ENCODE measurements at regions not wholly inside any gene's neighbourhood (a gene's known extent, or its start where the extent isn't known, plus 50 kb on each side); places are given as distances from the start of the nearest gene placed in this dataset.
"Not testable (repeated sequence)": the region's sequence is repeated elsewhere in the genome, so short reads cannot be mapped to it uniquely, and the experiment has no call there.

DNA sequence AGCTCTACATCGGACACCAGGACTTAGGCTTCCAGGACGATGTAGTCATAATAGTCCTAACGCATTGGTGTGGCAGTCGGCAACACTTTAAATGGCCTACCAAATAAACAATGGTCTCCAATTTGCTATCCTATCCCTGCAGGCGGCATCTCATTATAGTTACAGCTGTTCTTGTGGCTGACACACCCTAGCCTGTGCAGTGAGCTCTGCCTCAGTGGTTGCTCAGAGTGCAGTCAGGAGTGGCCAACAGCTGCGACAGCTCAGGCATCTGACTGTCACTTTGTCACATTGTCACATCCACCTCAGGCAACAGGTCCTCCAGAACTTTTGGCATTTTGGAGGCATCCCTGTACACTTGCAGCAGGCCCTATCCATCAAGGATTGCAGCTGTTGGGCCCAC lies 77.9 kb downstream of the OR4M2 start:
- TF ChIP-seq, protein P1, sequence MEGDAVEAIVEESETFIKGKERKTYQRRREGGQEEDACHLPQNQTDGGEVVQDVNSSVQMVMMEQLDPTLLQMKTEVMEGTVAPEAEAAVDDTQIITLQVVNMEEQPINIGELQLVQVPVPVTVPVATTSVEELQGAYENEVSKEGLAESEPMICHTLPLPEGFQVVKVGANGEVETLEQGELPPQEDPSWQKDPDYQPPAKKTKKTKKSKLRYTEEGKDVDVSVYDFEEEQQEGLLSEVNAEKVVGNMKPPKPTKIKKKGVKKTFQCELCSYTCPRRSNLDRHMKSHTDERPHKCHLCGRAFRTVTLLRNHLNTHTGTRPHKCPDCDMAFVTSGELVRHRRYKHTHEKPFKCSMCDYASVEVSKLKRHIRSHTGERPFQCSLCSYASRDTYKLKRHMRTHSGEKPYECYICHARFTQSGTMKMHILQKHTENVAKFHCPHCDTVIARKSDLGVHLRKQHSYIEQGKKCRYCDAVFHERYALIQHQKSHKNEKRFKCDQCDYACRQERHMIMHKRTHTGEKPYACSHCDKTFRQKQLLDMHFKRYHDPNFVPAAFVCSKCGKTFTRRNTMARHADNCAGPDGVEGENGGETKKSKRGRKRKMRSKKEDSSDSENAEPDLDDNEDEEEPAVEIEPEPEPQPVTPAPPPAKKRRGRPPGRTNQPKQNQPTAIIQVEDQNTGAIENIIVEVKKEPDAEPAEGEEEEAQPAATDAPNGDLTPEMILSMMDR (IDR thresholded peaks at IDR 0.05; ENCODE audit: insufficient read depth, low read length), result not testable (repeated sequence)
- not testable (repeated sequence) for TF ChIP-seq POLR2AphosphoS5 (IDR thresholded peaks at IDR 0.05; ENCODE audit: low read depth); SPI1 (IDR thresholded peaks at IDR 0.05; ENCODE audit: borderline replicate concordance, low read depth)
- TF ChIP-seq, protein P2, sequence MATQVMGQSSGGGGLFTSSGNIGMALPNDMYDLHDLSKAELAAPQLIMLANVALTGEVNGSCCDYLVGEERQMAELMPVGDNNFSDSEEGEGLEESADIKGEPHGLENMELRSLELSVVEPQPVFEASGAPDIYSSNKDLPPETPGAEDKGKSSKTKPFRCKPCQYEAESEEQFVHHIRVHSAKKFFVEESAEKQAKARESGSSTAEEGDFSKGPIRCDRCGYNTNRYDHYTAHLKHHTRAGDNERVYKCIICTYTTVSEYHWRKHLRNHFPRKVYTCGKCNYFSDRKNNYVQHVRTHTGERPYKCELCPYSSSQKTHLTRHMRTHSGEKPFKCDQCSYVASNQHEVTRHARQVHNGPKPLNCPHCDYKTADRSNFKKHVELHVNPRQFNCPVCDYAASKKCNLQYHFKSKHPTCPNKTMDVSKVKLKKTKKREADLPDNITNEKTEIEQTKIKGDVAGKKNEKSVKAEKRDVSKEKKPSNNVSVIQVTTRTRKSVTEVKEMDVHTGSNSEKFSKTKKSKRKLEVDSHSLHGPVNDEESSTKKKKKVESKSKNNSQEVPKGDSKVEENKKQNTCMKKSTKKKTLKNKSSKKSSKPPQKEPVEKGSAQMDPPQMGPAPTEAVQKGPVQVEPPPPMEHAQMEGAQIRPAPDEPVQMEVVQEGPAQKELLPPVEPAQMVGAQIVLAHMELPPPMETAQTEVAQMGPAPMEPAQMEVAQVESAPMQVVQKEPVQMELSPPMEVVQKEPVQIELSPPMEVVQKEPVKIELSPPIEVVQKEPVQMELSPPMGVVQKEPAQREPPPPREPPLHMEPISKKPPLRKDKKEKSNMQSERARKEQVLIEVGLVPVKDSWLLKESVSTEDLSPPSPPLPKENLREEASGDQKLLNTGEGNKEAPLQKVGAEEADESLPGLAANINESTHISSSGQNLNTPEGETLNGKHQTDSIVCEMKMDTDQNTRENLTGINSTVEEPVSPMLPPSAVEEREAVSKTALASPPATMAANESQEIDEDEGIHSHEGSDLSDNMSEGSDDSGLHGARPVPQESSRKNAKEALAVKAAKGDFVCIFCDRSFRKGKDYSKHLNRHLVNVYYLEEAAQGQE (IDR thresholded peaks at IDR 0.05; ENCODE audit: insufficient replicate concordance, low read depth), result not testable (repeated sequence)
